Activated CD4-positive, alpha-beta T cell treated with anti-CD3 and anti-CD28 coated beads, Interleukin-2, amount 50 U/mL, for 48 hours (primary cell): ENCODE measurements at regions not wholly inside any gene's neighbourhood (a gene's known extent, or its start where the extent isn't known, plus 50 kb on each side); places are given as distances from the start of the nearest gene placed in this dataset.
"Not testable (repeated sequence)": the region's sequence is repeated elsewhere in the genome, so short reads cannot be mapped to it uniquely, and the experiment has no call there.

ENCODE experiments used
- DNase-seq, 2 experiments: peaks; one replicate each; pipeline ENCODE4 v3.0.0-alpha.2; 2020

DNA sequence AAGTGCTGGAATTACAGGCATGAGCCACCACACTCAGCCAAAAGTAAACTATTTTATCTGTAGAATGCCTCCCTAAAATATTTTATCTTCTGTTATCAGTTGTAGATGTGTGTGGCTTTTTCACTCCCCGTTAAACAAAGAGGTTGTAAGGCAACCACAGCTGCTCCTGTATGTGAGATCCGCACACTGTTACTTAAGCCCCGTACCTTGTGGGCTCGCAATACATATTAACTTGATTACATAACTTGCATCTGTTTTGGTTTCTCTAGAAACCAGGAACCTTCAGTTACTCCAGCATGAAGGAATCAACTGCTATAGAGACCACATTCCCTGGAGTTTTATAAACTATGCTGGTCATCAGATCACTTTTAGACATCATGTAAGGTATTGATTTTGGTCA lies 420.1 kb upstream of the SLC35B3 start:
- no peak for DNase-seq

DNA sequence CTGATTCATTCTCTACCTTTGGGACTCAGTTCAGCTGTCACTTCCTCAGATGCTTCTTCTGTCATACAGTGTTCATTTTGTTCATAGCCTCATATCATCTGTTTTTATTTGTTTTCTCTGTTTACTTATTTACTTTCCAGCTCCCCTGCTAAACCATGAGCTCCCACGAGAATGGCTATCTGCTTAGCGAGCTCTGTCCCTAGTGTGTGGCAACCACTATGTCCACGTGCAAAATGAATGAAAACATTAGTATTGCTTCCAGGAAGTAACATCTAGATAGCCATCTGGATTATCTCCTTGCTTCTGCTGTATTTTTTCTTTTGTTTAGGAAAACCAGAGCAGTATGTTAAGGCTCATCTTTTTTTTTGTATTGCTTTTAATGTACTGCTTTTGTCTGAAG lies 417.0 kb upstream of the SLC35B3 start:
- DNase-seq: no peak

DNA sequence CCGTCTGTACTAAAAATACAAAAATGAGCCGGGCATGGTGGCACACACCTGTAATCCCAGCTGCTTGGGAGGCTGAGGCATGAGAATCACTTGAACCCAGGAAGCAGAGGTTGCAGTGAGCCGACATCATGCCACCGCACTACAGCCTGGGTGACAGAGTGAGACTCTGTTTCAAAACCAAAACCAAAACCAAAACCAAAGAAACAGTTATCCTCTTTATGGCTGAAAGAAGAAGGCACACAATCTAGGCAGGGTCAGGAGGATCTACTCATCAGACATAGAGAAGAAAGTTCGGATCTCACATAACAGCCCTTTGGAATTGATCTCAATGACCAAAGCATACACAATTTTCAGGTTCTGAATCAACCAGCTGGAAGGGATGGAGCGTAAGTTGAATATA lies 411.3 kb upstream of the SLC35B3 start:
- DNase-seq: not testable (repeated sequence)

DNA sequence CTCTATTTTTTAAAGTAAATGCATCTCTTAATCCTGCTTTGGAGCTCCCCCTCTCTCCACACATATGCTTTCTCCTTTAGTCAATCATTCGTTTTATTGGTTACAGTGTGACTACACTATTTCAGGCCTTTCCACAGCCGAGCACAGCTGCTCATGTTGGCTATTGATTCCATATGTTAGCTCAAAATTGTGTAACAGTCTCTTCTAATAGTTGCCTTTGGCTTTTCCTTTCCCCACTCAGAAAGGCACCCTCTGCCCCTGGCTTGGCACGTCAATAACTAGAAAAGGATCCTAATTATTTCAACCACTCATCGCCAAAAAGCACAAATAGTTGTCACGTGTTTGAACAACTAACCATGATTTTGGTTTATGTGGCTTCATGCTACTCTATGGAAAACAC lies 410.3 kb upstream of the SLC35B3 start:
- DNase-seq: no peak

DNA sequence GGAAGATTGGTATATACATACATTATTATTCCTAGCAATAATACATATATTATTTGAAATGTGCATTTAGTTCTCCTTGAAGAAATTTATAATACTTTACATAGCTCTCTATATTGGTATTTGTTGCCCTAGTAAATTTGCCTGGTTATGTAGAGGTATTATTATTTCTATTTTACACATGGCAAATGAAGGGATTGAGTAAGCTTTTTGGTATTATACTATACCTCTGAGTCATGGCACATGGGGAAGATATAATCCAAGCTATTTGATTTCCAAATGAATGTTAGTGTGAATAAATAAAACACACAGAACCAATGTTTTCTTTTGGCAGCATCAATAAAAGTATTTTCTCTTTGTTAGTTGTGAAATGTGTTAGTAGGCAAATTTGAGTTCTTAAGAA lies 409.6 kb upstream of the SLC35B3 start:
- DNase-seq: no peak

DNA sequence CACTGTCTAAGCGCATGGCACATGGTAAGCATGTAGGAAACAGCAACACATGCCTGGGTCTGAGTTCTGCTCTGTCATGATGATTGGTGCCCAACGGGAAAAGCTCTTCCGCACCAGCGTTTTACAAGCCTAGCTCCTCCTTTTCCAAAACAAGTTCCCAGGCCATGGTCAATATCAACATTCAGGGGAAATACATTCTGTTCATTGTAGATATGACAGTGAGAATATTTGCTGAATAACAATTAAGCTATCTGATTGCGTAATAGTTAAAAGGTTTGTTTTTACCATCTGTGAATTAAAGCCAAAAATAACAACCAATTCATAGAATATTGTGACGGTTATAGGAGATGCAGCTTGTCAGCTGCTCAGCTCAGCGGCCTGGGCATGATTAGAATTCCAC lies 404.3 kb upstream of the SLC35B3 start:
- no peak for DNase-seq

DNA sequence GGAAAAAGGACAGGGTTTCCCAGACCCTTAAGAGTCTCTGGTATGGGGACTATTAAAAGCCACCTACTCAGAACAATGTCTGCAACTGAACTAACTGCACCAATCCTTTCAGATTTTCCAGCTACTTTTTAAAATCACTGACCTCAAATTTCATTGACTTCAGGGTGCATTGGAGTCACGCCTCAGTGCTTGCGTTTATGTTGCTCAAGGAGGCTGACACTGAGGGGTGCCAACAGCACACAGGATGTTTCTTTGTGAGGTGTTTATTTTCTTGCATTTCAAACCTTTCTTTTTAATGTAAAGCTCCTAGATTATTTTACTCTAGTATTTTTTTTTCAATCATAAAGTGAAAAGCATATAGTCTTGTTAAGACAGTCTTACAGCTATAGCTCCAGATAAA lies 402.0 kb upstream of the SLC35B3 start:
- DNase-seq: no peak

DNA sequence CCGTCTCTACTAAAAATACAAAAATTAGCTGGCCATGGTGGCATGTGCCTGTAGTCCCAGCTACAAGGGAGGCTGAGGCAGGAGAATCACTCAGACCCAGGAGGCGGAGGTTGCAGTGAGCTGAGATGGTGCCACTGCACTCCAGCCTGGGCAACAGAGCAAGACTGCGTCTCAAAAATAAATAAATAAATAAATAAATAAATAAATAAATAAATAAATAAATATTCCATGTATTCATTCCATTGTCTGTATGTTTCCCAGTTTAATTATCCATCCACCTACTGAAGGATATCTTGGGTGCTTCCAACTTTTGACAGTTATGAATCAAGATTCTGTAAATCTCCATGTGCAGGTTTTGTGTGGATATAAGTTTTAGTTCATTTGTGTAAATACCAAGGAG lies 397.4 kb upstream of the SLC35B3 start:
- not testable (repeated sequence) for DNase-seq

DNA sequence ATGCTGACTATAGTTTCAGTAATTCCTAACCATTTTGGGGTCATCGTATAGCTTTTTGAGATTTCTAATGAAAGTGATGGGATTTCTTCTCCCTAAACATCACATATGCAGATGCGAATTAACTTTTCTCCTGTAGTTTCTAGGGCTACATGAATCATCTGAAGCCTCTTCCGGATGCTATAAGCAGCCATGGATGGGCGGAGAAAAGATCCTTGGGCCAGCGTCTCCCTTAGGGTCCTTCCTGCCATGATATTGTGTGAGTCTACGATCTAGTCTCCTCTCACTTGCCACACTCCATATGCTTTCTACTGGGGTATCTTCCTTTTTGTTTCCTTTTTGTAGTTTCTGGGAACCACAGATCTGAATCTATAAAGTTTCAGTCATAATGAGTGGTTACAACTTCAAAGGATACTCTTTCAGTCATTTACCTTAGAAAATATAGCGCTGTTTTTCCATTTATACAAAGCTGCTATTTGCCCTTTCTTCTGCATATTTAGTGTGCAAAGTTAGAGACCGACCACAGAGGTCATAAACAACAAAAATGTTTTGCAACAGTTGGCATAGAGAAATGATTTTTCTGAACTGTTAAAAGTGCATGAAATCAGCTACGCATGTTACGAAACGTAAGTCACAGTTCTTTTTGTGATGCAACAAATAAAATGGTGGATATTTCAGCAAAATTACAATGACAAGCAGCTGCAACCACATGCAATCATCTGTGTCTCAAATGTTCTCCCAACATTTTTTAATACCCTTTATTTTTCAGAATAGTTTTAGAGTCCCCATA lies 396.2 kb upstream of the SLC35B3 start:
- no peak for DNase-seq

DNA sequence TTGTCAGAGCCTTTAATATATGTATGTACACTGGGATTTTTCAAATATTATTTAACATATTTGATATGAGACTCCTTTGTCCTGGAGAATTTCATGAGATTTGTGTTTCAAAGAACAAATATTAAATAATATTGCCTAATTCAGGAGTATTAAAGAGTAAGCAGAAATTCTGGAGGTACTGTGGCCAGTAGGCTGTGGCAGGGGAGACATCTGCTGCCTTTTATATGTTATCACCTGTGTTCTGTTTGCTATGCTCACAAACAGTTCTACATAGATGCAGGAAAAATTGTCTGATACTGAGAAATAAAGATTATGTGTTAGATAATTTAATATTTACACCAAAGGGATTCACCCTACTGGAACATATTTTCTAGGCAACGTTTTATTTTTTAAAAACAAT lies 395.4 kb upstream of the SLC35B3 start:
- no peak for DNase-seq

DNA sequence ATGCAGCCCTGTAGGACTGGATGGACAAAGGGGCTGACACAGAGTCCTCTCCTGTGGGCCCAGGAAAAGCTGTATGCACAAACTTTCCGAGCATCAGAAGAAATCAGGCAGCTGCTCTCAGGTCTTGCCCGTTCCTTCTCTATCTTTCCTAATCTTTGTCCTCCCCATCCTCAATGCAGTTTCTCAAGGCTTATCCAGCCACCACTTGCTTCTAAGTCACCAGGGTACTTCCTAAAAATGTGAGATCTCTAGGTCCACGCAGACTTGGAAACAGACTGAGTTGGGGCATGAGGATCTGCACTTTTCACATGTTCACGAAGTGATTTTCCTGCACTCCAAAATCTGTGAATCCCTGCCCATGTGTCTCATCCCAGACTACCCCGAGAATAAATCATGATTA lies 394.5 kb upstream of the SLC35B3 start:
- no peak for DNase-seq

DNA sequence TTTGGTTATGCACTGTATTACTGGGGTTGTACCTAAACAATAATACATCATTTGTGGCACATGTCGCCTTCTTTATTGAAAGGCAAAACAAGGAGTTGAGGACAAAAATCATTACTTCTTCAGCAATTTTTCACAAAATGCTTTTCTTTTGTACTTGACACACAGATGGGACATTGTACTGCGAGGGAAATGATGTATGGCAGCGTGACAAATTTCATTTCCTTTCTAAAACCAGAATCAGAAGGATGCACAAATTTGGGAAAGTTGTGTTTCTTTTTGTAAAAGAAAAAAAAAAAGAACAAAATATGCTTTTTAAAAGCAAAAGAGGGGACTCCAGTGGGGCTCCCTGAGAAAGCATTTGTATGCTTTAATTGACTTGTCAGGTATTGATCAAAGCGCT lies 394.0 kb upstream of the SLC35B3 start:
- DNase-seq: no peak

DNA sequence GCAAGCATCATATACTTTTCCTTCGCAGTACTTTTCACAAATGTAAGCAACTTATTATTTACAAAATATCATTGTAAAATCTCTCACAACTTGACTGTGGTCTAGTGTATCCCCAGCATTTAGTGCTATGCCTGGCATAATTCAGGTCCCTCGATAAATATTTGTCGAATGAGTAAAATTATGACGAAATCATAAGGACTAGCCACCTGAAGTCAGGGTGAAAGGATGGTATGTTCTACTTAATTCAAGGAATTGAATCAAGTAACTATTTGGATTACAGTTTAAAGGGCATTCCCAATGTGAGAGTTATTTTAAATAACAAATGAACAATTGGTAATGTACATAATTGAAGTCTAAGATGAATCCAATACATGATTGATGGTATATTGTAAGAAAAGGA lies 393.0 kb upstream of the SLC35B3 start:
- DNase-seq: no peak

DNA sequence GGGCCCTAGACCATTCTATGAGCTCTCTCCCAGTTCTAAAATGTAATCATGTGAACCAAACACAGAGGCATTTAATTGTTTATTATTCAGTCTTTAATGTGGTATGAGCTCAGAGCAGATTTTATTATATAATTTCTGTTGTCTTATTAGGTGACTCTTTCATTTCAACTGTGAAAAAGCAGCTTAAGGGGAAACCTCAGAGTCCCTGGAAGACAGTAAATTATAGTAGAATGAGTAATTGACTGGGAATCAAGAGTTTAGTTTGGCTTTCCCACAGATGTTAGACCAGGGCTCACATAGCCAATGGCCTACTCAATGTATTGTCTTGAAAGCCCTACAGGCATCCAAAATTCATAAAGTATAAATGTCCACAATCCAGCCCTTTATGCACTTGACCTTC lies 390.4 kb upstream of the SLC35B3 start:
- DNase-seq: no peak

DNA sequence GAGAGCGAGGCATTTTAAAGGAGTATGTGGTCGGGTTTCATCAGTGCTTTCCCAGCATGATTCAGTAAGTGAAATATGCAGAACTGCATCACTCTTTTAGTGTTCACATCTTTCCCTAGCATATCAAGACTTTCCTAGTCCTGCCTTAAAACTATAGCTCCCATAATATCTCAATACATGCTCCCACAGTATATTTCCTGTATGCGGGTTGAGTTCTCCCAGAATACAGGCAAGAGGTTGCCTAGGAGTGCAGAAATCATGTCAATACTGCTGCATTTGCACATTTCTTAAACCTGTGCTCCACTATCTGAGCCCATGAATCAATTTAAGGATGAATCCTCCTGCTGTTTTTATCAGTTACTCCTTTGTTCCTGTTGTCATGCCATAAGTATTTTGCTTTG lies 386.6 kb upstream of the SLC35B3 start:
- DNase-seq: no peak

DNA sequence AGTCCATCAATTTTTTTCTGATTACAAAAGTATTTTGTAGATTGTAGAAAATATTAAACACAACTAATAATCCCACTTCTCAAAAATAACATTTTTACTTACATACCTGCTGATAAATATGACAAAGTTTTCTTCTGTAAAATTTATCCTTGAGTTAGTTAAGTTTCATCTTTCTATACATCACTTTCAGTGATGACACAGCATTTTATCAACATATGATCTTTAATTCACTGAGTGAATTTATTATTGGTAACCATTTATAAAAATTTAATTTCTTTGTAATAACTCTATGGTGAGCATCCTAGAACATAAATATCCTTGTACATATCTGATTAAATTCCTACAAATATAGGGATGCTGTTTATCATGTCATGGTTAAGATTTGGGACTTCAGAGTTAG lies 385.0 kb upstream of the SLC35B3 start:
- DNase-seq: no peak

DNA sequence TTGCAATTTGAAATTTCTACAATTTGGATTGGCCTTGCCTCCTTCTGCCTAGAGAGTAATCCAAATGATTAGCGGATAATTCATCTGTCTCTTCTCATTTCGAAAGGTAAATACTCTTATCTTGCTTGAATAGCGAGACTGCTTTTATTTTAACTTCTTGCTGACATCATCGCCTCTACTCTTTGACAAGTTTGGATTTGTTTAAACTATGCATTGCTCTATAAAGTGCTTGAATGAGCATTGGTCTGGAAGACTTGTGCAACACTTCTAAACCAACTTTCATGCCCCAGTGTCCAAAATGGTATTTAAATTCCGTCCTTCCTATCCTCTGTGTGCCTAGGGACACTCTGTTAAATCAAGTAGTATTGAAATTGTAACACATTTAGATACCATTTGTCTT lies 384.1 kb upstream of the SLC35B3 start:
- no peak for DNase-seq

DNA sequence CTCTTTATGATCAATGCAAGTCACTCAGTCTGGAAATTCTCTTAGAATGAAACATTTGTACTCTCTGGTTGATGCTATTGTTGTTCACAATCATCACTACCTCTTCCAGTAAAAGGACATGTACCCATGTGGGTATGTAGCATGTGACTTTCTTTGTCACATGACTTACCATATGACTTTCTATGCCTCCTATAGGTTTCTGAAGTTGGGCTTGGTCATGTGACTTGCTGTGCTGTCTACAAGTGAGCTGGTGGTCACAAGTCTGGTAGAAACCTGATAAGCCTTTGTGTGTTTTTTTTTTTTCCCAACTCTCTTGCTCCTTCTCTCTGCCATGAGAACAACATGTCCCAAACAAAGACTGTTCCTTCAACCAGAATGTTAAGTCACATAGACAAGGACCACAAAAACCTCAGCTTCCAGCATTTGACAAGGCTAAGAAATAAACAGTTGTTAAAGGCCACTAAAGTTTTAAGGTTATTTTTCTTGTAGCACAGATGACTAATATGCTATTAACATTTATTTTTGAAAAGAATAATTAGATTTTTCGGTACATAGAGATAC lies 379.2 kb upstream of the SLC35B3 start:
- no peak for DNase-seq

DNA sequence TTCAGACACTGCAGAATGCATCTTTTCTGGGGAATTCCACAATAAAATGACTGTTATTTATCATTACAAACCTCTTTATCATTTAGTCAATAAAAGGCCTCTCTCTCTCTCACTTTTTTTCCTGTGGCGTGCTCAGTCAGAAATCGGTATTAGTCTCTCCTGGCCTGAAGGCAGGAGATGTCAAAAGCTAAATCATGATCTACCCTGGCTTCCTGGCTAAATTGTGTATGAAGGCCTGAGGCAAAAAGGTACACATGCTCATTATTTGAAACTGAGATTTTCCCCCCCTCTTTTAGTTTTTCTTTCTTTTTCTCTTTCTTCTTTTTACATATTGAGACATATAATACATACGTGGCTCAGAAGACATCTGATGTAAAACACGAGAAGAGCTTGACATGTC lies 375.0 kb upstream of the SLC35B3 start:
- DNase-seq: no peak

DNA sequence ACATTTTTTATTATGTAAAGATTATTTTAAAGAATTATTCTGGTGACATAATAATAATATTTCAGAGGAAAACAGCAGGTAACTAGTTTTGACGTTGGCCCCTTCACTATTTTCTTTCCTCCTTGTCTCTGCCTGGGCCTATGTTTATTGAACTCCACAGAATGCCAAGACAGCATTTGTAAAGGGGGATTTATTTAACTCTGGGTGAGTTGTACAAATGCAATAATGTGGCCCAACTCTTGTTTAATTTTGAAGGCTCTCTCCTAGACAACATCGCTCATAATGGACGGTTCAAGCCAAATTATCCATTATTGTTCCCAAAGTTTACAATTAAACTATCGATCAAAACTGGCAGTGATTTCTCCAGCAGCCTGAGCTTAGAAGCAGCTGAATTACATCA lies 374.3 kb upstream of the SLC35B3 start:
- no peak for DNase-seq

DNA sequence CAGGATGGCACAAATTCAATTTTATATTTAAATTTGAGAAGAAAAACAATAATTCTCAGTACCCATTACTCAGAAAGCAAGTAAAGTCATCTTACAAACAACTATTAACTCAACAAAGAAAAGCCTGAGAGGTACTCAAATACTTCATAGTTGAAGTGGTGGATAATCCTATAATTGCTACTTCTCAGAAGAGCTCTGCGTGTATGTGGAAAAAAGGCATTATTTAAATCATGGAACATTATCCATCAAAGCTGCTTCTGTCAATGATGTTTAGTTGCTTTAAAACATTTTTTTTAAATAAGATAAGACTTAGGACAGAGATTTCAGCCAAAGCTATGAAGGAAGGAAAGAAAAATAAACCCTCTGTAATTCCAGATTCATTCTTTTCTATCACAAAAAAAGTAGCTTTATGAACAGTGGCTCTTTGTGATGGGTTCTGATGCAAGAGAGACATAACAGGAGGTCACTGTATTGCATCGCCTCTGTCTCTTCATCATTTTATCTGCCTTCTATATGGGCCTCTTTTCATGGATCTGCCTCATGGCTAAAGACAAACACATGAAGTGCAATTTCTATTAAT lies 367.9 kb upstream of the SLC35B3 start:
- DNase-seq: no peak

DNA sequence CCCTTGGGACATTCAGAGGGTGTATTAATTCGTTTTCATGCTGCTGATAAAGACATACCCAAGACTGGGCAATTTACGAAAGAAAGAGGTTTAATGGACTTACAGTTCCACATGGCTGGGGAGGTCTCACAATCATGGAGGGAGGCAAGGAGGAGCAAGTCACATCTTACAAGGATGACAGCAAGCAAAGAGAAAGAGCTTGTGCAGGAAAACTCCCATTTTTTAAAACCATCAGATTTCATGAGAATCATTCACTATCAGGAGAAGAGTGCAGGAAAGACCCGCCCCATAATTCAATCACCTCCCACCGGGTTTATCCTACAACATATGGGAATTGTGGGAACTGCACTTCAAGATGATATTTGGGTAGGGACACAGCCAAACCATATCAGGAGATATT lies 367.1 kb upstream of the SLC35B3 start:
- not testable (repeated sequence) for DNase-seq

DNA sequence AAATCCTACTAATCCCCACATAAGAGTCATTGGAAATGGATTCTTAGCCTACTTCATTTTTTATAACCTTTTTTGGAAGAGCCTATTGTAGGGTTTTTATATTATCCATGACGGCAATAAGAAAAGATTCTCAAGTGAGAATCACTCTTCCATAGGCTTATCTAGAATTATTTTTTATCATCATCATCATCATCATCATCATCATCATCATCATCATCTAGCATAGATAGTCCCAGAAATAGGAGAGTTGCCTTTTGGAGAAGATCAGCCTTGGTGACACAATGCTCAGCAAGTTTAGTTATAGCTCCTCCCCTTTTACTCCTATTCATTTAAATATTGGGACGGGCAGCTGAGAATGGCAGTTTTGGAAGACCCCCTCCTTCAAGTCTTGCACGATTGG lies 359.1 kb upstream of the SLC35B3 start:
- DNase-seq: no peak

DNA sequence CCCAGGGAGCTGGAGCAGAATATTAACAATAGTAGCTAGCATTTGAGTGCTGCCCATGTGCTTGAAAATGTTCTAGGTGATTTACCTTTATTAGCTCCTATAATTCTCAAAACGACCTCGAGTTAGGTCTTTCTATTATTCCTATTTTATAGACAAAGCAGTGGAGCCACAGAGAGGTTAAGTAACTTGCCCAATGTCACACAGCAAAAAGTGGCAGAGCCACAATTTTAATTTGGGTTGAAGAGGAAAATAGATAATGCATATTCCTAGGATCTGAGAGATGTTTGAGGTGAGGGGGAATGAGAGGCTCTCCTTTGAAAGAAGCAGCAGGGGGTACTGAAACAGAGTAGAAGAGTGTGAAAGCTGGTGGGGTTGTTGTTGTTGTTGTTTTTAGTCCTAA lies 354.5 kb upstream of the SLC35B3 start:
- no peak for DNase-seq

DNA sequence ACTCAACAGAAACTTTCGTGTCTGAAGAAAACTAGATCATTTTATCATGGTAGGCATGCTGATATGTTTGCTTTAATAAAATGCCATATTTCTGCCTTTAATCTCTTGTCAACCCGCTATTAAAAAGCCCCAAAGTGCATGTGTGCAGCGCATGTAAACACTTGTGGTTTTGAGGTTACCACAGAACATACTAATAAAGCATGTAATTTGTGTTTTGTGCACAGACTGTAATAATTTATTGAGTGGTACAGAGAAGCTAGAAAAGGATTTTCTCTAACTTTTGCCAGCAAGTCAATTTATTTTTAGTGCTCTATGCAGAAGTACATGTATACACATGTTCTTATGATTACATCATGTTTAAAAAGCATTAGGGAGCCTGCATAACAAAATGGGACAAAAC lies 349.9 kb upstream of the SLC35B3 start:
- no peak for DNase-seq
